B cell (primary cell): ENCODE measurements at regions not wholly inside any gene's neighbourhood (a gene's known extent, or its start where the extent isn't known, plus 50 kb on each side); places are given as distances from the start of the nearest gene placed in this dataset.
A peak's percentile ranks its signal among the peaks of the same experiment; 100 is the strongest.

Experiments used
- ATAC-seq: fragments of 200-7000 bp; cut with Tn5 transposase; one replicate; pipeline ENCODE4 v1.10.0; 2021; ENCODE audit warnings: low read depth, mild to moderate bottlenecking, moderate number of reproducible peaks, moderate library complexity
- CTCF ChIA-PET: fragments of 350-600 bp; sonication (Branson Sonifier 250); formaldehyde crosslinking; loops from one replicate; lab custom pipeline; 2021; ENCODE audit warnings: antibody characterized with exemption, inconsistent platforms; lab: Charles Lee
- POLR2A ChIA-PET: fragments of 350-600 bp; sonication (Branson Sonifier 250); formaldehyde crosslinking; loops from one replicate; lab custom pipeline; 2021; ENCODE audit warnings: antibody characterized with exemption; lab: Charles Lee
- DNase-seq: peaks from one replicate; pipeline ENCODE4 v3.0.0; 2013
- H2AFZ ChIP-seq: 2 replicates; pipeline ENCODE4 v1.6.1; 2012; ENCODE audit warnings: mild to moderate bottlenecking, low read depth, low read length; ENCODE audit not compliant: insufficient read depth, poor library complexity, severe bottlenecking
- H3K27ac ChIP-seq, 2 donors: 1 replicate in 1 of 2; 2 replicates in 1 of 2; pipeline ENCODE4 v1.5.1; 2012 to 2013; ENCODE audit warnings: low read length in 2 of 2, mild to moderate bottlenecking in 2 of 2, moderate library complexity in 1 of 2
- H3K27me3 ChIP-seq, 4 experiments: fragments of 200-600 bp in 1 of 4; sonication (generic) in 1 of 4; replicated peaks in 1 of 4; 1 replicate in 2 of 4; 2 replicates in 2 of 4; pipeline versions ENCODE4 v1.6.1 to v1.7.0; 2013 to 2016; ENCODE audit warnings: low read length in 3 of 4, mild to moderate bottlenecking in 2 of 4, mixed read lengths in 1 of 4, moderate library complexity in 1 of 4; ENCODE audit not compliant: insufficient read depth in 4 of 4, control insufficient read depth in 3 of 4; ENCODE audit errors: control extremely low read depth in 1 of 4
- H3K36me3 ChIP-seq, 2 experiments: replicated peaks in 1 of 2; 1 replicate in 1 of 2; 2 replicates in 1 of 2; pipeline versions ENCODE4 v1.6.1 to v1.7.1; 2013; ENCODE audit warnings: low read length in 1 of 2; ENCODE audit not compliant: insufficient read depth in 2 of 2, control insufficient read depth in 1 of 2; ENCODE audit errors: control extremely low read depth in 1 of 2, extremely low read depth in 1 of 2
- H3K4me1 ChIP-seq, 2 donors: fragments of 200-600 bp in 1 of 2; sonication (generic) in 1 of 2; 1 replicate in 1 of 2; 2 replicates in 1 of 2; pipeline versions ENCODE4 v1.5.1 to v1.6.1; 2013 to 2017; ENCODE audit warnings: low read length in 2 of 2; ENCODE audit not compliant: control insufficient read depth in 2 of 2, insufficient read depth in 2 of 2
- H3K4me2 ChIP-seq: replicated peaks from 2 replicates; pipeline ENCODE3; 2012; ENCODE audit warnings: mild to moderate bottlenecking, low read depth, low read length; ENCODE audit not compliant: poor library complexity, severe bottlenecking
- H3K4me3 ChIP-seq, 5 experiments: fragments of 200-600 bp in 1 of 5; sonication (generic) in 1 of 5; 1 replicate in 3 of 5; 2 replicates in 2 of 5; pipeline versions ENCODE4 v1.5.1 to v1.7.0; 2011 to 2016; ENCODE audit warnings: low read length in 4 of 5, mild to moderate bottlenecking in 4 of 5, low read depth in 2 of 5, control low read depth in 1 of 5, moderate library complexity in 1 of 5; ENCODE audit not compliant: insufficient read depth in 1 of 5; ENCODE audit errors: control extremely low read depth in 1 of 5, extremely low read depth in 1 of 5
- H3K79me2 ChIP-seq: fragments of 200-600 bp; sonication (generic); one replicate; pipeline ENCODE4 v1.6.0; 2016; ENCODE audit warnings: low read length; ENCODE audit not compliant: control insufficient read depth, insufficient read depth
- H3K9ac ChIP-seq: fragments of 200-600 bp; sonication (generic); 2 replicates; pipeline ENCODE4 v1.6.1; 2017; ENCODE audit warnings: mild to moderate bottlenecking, low read length, moderate library complexity
- H3K9me3 ChIP-seq, 3 donors: one replicate each; pipeline versions ENCODE4 v1.6.1 to v1.7.1; 2013; ENCODE audit warnings: low read length in 2 of 3; ENCODE audit not compliant: control insufficient read depth in 2 of 3, insufficient read depth in 1 of 3; ENCODE audit errors: control extremely low read depth in 1 of 3
- H4K20me1 ChIP-seq: 2 replicates; pipeline ENCODE4 v1.6.0; 2012; ENCODE audit warnings: mild to moderate bottlenecking, low read length; ENCODE audit not compliant: insufficient read depth, control insufficient read depth, poor library complexity, severe bottlenecking
- H3K27ac Mint-ChIP-seq: one replicate; pipeline ENCODE4 v1.8.0; 2021; ENCODE audit warnings: mixed read lengths
- H3K27me3 Mint-ChIP-seq: one replicate; pipeline ENCODE4 v1.8.0; 2021; ENCODE audit warnings: mixed read lengths
- H3K4me1 Mint-ChIP-seq: one replicate; pipeline ENCODE4 v1.8.0; 2021; ENCODE audit warnings: mixed read lengths
- H3K4me3 Mint-ChIP-seq: one replicate; pipeline ENCODE4 v1.8.0; 2021; ENCODE audit warnings: mixed read lengths
- H3K9me3 Mint-ChIP-seq: one replicate; pipeline ENCODE4 v1.8.0; 2022; ENCODE audit warnings: mixed read lengths; ENCODE audit not compliant: insufficient read depth
- CTCF ChIP-seq: fragments of 200-600 bp; IDR thresholded peaks from one replicate; pipeline ENCODE4 v1.8.0; 2022; ENCODE audit warnings: antibody characterized with exemption, mild to moderate bottlenecking
- EZH2 ChIP-seq: IDR thresholded peaks from 2 replicates; pipeline ENCODE4 v1.6.1; 2012; ENCODE audit warnings: borderline replicate concordance, low read depth, mild to moderate bottlenecking, moderate library complexity, low read length; ENCODE audit not compliant: insufficient read depth, poor library complexity, severe bottlenecking
- WGBS: methylation state at CpG from one replicate; pipeline ENCODE4 v1.1.5; 2013; ENCODE audit warnings: missing lambda C conversion rate; ENCODE audit not compliant: insufficient coverage; 5-methylcytosine and 5-hydroxymethylcytosine counted together
- intact Hi-C: fragments of 100-400 bp; cut with micrococcal nuclease; formaldehyde crosslinking; loops from one replicate; pipeline ENCODE4 v1.10.0; 2022

GRCh38 chr12:124452576-124453331 lies 114.7 kb downstream of the NCOR2 start:
- Histone ChIP-seq H2AFZ (peak overlapping the region; percentile 44), H4K20me1 (peaks cover 37% of the 10 kb centered on the region), H3K9ac (peak overlapping the region; percentile 65), H3K27ac (peak overlapping the region; percentile 88), H3K4me1 (peaks cover 41 to 68% of the 10 kb centered on the region in 2 donors), H3K9me3 (no peaks in the 10 kb centered on the region), H3K27me3 (no peaks in the 10 kb centered on the region), H3K4me2 (peak overlapping the region; percentile 91), H3K79me2 (peaks cover 54% of the 10 kb centered on the region), H3K4me3 (peak overlapping the region in 4 of 5 experiments; percentile 21 to 45 (median 42)), H3K36me3 (peaks cover 0 to 18% of the 10 kb centered on the region in 2 experiments)
- Mint-ChIP-seq H3K27ac (peak overlapping the region; percentile 82), H3K27me3 (no peaks in the 10 kb centered on the region), H3K4me3 (peak overlapping the region; percentile 72), H3K4me1 (peaks cover 58% of the 10 kb centered on the region), H3K9me3 (no peaks in the 10 kb centered on the region)
- DNase-seq = no peak
- intact Hi-C loops = loop anchor here (1.0 to 10.0 kb wide), 7 partner anchors 14 to 850 kb away; partner anchors contain the start of genes DDX55 and UBC
- no peak for ATAC-seq
- TF ChIP-seq EZH2 (no peak), CTCF (no peak)
- 69% methylated on average over 21 of the region's 21 CpGs for WGBS
- CTCF ChIA-PET = interaction anchor here (1.0 to 1.5 kb wide), 4 partner anchors 14 to 60 kb away, joined by 3 to 5 read pairs (median 4); no protein-coding TSS in a partner anchor
- POLR2A ChIA-PET = interaction anchor here (2.9 kb wide), 1 partner anchor 13 kb away, joined by 25 read pairs; no protein-coding TSS in a partner anchor
